ENCODE measurements at regions not wholly inside any gene's neighbourhood (a gene's known extent, or its start where the extent isn't known, plus 50 kb on each side); places are given as distances from the start of the nearest gene placed in this dataset.
"Not testable (repeated sequence)": the region's sequence is repeated elsewhere in the genome, so short reads cannot be mapped to it uniquely, and the experiment has no call there.

DNA sequence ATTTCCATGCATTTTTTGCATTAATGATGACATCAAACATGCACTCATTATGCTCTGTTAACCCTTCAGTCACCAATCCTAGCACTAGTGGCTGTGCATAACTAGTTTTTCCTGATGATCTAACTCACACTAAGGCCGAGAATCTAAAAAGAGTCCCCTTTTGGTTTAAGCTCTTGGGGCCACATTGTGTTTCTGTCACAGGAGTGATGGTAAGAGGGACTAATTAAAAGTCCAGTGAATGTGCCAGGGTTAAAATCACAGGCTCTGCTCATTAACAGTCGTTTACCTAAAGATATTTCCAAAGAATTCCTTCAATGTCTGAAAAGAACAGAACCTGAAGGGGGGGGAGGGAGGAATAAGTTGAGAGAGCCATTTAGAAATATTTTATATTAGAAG lies 359.0 kb upstream of the ANKRD30A start:
- in situ Hi-C loops (cut with HindIII; ENCODE audit: low sequenced_read_pairs): no loop called here

GRCh38 chr10:36765782-36766414 lies 359.5 kb upstream of the ANKRD30A start:
- in situ Hi-C loops (cut with HindIII; ENCODE audit: low sequenced_read_pairs): no loop called here

DNA sequence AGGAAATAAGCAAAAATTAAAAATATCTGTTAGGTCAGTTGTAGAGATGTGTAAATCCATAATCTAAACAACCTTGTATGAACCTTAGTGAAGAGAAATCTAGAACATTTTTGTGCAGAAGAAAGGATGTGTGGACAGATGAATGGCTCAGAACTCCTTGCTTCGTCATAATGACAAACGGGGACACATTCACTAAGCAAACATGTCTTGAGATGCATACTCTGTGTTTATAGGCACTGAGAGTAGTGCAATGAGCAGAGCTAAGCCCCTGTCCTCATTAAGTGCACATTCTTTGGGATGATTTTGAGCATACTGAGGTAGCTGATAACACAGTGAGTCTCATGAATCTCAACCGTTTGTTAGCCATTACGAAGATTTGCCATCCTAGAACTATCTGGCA lies 360.6 kb upstream of the ANKRD30A start:
- in situ Hi-C loops (cut with HindIII; ENCODE audit: low sequenced_read_pairs): no loop called here

DNA sequence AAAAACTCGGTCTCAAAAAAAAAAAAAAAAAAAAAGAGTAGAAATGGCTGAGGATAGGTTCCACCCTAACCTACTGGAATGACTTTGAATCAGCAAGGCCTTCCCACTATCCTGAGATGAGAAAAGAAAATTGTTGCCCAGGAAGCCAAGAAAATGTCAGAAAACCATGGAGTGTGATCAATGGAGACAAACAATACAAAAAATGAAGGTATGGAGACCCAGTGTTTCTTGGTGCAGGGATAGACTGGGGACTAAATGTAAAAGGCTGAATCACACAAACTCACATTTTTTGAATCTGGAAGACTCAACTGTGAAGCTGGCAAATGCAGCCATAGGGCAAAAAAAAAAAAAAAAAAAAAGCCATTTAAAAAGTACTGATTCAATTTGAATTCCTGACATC lies 364.3 kb upstream of the ANKRD30A start:
- in situ Hi-C loops (cut with HindIII; ENCODE audit: low sequenced_read_pairs): no loop called here

DNA sequence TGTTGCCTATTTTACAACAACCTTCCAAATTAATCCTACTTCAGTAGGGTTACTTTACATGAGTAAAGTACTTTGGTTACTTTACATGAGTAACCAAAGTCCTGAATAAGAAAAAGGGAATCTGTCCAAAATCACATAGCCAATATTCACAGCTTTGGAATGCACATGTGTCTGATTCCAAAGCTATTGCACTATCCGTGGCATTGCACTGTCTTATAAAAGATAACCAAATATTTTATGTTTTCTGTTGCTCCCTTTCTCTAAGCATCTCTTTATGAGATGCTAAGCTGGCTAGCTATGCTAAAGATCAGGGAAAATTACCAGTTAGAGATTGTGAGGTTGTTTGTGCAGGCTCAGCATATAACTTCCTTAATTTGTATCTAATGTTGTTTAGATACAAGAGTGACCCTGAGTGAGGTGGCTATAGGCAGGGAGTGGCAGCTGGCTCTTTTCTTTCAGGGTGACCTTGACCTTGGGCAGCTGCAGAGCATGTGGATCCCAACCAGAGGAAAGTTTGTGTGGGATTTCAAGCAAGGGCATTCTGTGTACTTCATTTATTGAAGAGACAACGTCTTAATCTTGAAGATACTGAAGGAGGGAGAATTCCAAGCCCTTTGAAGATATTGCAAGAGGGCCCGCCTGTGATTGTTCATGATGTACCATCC lies 366.1 kb upstream of the ANKRD30A start:
- in situ Hi-C loops (cut with HindIII; ENCODE audit: low sequenced_read_pairs): no loop called here

DNA sequence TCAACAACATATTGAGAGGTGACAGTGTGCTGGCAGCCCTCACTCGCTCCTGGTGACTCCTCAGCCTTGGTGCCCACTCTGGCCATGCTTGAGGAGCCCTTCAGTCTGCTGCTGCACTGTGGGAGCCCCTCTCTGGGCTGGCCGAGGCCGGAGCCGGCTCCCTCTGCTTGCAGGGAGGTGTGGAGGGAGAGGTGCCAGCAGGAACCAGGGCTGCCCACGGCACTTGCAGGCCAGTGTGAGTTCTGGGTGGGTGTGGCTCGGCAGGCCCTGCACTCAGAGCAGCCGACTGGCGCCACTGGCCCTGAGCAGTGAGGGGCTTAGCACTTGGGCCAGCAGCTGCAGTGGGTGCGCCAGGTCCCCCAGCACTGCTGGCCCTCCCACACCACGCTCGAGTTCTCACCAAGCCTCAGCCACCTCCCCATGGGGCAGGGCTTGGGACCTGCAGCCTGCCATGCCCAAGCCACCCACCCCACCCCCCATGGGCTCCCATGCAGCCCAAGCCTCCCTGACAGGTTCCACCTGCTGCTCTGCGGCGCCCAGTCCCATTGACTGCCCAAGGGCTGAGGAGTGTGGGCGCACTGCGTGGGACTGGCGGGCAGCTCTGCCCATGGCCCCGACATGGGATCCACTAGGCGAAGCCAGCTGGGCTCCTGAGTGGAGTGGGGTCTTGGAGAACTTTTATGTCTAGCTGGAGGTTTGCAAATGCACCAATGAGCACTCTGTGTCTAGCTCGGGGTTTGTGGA lies 377.1 kb upstream of the ANKRD30A start:
- in situ Hi-C loops (cut with HindIII; ENCODE audit: low sequenced_read_pairs): no loop called here

- in situ Hi-C loops (cut with HindIII; ENCODE audit: low sequenced_read_pairs): no loop called here
Observed at GRCh38 chr10:36739884-36740445, 385.4 kb upstream of the ANKRD30A start.

- in situ Hi-C loops (cut with HindIII; ENCODE audit: low sequenced_read_pairs): no loop called here
Observed at GRCh38 chr10:36738738-36739431, 386.5 kb upstream of the ANKRD30A start.

DNA sequence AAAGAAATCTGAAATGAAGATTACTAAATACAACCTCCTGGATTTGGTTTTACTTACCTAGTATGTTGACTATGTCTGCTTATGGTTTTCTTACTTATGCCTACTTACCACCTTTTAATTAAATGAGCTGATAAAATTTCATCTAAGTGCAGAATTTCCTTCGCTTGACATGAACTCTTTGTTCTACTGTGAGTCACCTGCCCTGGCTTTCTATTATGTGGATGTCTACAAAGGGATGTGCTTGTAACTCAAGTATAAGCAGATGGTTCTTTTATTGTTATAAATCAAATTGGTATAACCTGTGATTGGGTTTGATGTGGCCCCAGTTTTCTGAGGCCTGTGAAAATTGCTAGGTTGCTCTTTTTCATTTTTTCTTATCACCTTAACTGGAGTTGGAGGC lies 389.1 kb upstream of the ANKRD30A start:
- in situ Hi-C loops (cut with HindIII; ENCODE audit: low sequenced_read_pairs): no loop called here

- in situ Hi-C loops (cut with HindIII; ENCODE audit: low sequenced_read_pairs): not testable (repeated sequence)
Observed at GRCh38 chr10:36734590-36734989, 390.8 kb upstream of the ANKRD30A start.

DNA sequence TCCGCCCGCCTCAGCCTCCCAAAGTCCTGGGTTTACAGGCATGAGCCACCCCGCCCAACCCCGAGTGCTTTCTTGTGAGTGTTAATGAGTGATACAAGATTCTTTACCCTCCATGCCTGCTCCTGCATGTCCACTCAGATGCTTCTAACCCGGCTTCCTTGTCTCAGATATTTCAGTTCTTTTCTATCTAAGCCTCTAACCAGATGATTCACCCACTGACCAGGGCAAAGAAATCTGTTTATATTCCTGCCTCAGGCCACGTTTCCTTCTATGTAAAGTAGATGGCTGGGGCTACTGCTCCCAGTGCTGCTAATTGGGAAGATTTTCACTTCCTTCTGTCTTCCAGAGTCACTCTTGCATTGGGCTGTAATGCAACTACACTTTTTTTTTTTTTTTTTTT lies 395.1 kb upstream of the ANKRD30A start:
- in situ Hi-C loops (cut with HindIII; ENCODE audit: low sequenced_read_pairs): no loop called here

- in situ Hi-C loops (cut with HindIII; ENCODE audit: low sequenced_read_pairs): no loop called here
Observed at GRCh38 chr10:36728626-36729025, 396.8 kb upstream of the ANKRD30A start.

- in situ Hi-C loops (cut with HindIII; ENCODE audit: low sequenced_read_pairs): no loop called here
Observed at GRCh38 chr10:36725581-36726520, 399.5 kb upstream of the ANKRD30A start.

DNA sequence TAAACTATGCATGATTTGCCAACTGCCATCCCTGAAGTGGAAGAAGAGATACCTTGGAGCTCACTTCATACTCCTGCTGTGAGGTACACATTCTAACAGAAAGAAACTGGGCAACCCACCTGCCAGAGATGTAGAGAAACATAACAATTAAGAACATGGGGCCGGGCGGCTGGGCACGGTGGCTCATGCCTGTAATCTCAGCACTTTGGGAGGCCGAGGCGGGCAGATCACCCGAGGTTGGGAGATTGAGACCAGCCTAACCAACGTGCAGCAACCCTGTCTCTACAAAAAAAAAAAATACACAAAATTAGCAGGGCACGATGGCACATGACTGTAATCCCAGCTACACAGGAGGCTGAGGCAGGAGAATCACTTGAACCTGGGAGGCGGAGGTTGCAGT lies 402.6 kb upstream of the ANKRD30A start:
- in situ Hi-C loops (cut with HindIII; ENCODE audit: low sequenced_read_pairs): no loop called here

DNA sequence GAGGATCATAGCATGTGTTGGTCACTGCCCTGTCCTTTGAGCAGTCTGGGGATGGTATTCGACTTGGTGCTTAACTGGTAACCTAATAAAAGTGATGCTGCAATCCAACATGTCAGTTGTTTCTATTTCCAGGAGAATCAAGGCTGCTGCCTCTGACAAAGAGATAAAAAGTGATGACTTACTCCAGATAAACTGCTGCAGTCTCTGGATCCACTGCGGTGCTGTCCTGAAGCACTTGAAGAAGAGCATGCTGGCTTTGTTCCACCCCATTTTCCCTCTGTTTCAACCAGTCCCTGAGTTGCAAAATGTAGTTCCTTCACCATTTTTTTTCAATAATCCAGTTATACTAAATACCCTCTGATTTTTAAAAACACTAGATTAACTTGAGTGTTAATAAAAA lies 403.5 kb upstream of the ANKRD30A start:
- in situ Hi-C loops (cut with HindIII; ENCODE audit: low sequenced_read_pairs): no loop called here

GRCh38 chr10:36720895-36721294 lies 404.5 kb upstream of the ANKRD30A start:
- in situ Hi-C loops (cut with HindIII; ENCODE audit: low sequenced_read_pairs): no loop called here

GRCh38 chr10:36717118-36717517 lies 408.3 kb upstream of the ANKRD30A start:
- in situ Hi-C loops (cut with HindIII; ENCODE audit: low sequenced_read_pairs): no loop called here

DNA sequence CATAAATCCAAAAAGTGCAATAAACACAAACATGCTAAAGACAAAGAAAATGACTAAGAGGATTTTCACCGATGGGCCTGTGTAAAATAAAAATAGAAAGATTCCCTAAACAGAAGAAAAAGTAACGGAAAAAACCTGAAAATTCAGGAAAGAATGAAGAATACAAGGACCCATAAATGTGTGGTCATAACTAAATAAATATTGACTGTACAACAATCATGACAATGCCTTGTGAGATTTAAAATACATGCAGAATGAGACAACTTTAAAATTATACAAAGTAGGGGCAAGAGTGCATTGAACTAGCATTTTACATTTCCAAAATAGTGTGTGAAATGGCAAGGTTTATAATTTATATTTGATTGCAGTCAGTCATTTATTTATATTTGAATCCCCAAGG lies 409.1 kb upstream of the ANKRD30A start:
- in situ Hi-C loops (cut with HindIII; ENCODE audit: low sequenced_read_pairs): no loop called here

- in situ Hi-C loops (cut with HindIII; ENCODE audit: low sequenced_read_pairs): no loop called here
Observed at GRCh38 chr10:36712695-36713094, 412.7 kb upstream of the ANKRD30A start.

- in situ Hi-C loops (cut with HindIII; ENCODE audit: low sequenced_read_pairs): no loop called here
Observed at GRCh38 chr10:36711361-36711760, 414.0 kb upstream of the ANKRD30A start.

All from DLD1 (cell line).